A549 (cell line): ENCODE measurements at regions not wholly inside any gene's neighbourhood (a gene's known extent, or its start where the extent isn't known, plus 50 kb on each side); places are given as distances from the start of the nearest gene placed in this dataset.
"Not testable (repeated sequence)": the region's sequence is repeated elsewhere in the genome, so short reads cannot be mapped to it uniquely, and the experiment has no call there.

ENCODE experiments used
- ATAC-seq, 2 experiments: fragments of 200-7000 bp in 1 of 2; fragments of >200 bp in 1 of 2; cut with Nextera tagmentation in 1 of 2; cut with Tn5 transposase in 1 of 2; 3 replicates each; pipeline versions ENCODE4 v1.8.0 to v1.9.1; 2018 to 2020; ENCODE audit warnings: mild to moderate bottlenecking in 1 of 2, moderate library complexity in 1 of 2
- CTCF ChIA-PET: fragments of 300-600 bp; sonication (Branson Sonifier 250); formaldehyde crosslinking; extraction: SDS; loops from one replicate; lab custom pipeline; 2021; ENCODE audit warnings: antibody characterized with exemption, inconsistent platforms; lab: Yijun Ruan, JAX
- POLR2A ChIA-PET: fragments of 350-600 bp; formaldehyde crosslinking; extraction: SDS; loops from one replicate; lab custom pipeline; 2021; ENCODE audit warnings: antibody characterized with exemption, inconsistent platforms; lab: Yijun Ruan, JAX
- DNase-seq, 2 experiments: peaks; one replicate each; pipeline versions ENCODE4 v3.0.0 to v3.0.0-alpha.2; 2011 to 2016; ENCODE audit warnings: low read depth in 1 of 2, low spot score in 1 of 2
- FAIRE-seq: peaks from 2 replicates; lab custom pipeline; 2011; peaks lifted over from hg19 to GRCh38; lab: Jason Lieb, UNC
- H3K27ac ChIP-seq, 2 experiments: fragments of >200 bp; sonication (Bioruptor Twin); formaldehyde crosslinking; 3 replicates each; pipeline ENCODE4 v1.5.1; 2016 to 2017
- H3K4me1 ChIP-seq: fragments of >200 bp; sonication (Bioruptor Twin); formaldehyde crosslinking; 3 replicates; pipeline ENCODE4 v1.6.1; 2016
- H3K4me2 ChIP-seq: fragments of >200 bp; sonication (Bioruptor Twin); formaldehyde crosslinking; 3 replicates; pipeline ENCODE4 v1.6.1; 2016
- H3K4me3 ChIP-seq: fragments of >200 bp; sonication (Bioruptor Twin); formaldehyde crosslinking; 3 replicates; pipeline ENCODE4 v1.5.1; 2016
- H3K9me3 ChIP-seq: fragments of >200 bp; sonication (Bioruptor Twin); formaldehyde crosslinking; 3 replicates; pipeline ENCODE4 v1.6.1; 2016
- CBX8 ChIP-seq: fragments of 200-600 bp; sonication (generic); IDR thresholded peaks from 2 replicates; pipeline ENCODE4 v1.6.1; 2016
- CEBPB ChIP-seq, 2 experiments: fragments of >200 bp in 1 of 2; sonication (Bioruptor Twin) in 1 of 2; formaldehyde crosslinking in 1 of 2; IDR thresholded peaks; 2 replicates each; pipeline ENCODE4 v1.6.1; 2012 to 2016
- CHD4 ChIP-seq: fragments of 200-600 bp; sonication (generic); IDR thresholded peaks from 2 replicates; pipeline ENCODE4 v1.6.1; 2016; ENCODE audit warnings: antibody characterized with exemption, mild to moderate bottlenecking, borderline replicate concordance
- E2F6 ChIP-seq: IDR thresholded peaks from 2 replicates; pipeline ENCODE4 v1.6.1; 2012; ENCODE audit warnings: low read depth, borderline replicate concordance
- EHF ChIP-seq: fragments of 250-450 bp; sonication (Bioruptor Pico); IDR thresholded peaks from 2 replicates; pipeline ENCODE4 v1.5.0; 2020; ENCODE audit warnings: mild to moderate bottlenecking
- EHMT2 ChIP-seq: fragments of 200-600 bp; sonication (generic); IDR thresholded peaks from 2 replicates; pipeline ENCODE4 v1.6.1; 2016; ENCODE audit warnings: antibody characterized with exemption, low read depth, mild to moderate bottlenecking, moderate library complexity
- FOXS1 ChIP-seq: fragments of 250-450 bp; sonication (Bioruptor Pico); IDR thresholded peaks from 2 replicates; pipeline ENCODE4 v1.5.0; 2020; ENCODE audit warnings: mild to moderate bottlenecking, moderate library complexity
- GATA3 ChIP-seq: IDR thresholded peaks from 2 replicates; pipeline ENCODE4 v1.6.1; 2012; ENCODE audit warnings: borderline replicate concordance
- HES2 ChIP-seq: fragments of >200 bp; sonication (Bioruptor Twin); formaldehyde crosslinking; IDR thresholded peaks from 2 replicates; pipeline ENCODE4 v1.6.1; 2016
- HOXA7 ChIP-seq: fragments of 250-450 bp; sonication (Bioruptor Pico); IDR thresholded peaks from 2 replicates; pipeline ENCODE4 v1.5.0; 2020; ENCODE audit warnings: mild to moderate bottlenecking, moderate library complexity
- HOXB5 ChIP-seq: fragments of 250-450 bp; sonication (Bioruptor Pico); IDR thresholded peaks from 2 replicates; pipeline ENCODE4 v1.5.0; 2020; ENCODE audit warnings: mild to moderate bottlenecking, moderate library complexity
- JUN ChIP-seq, 2 experiments: fragments of >200 bp; sonication (Bioruptor Twin); formaldehyde crosslinking; IDR thresholded peaks; 2 replicates in 1 of 2; 3 replicates in 1 of 2; pipeline ENCODE4 v1.6.1; 2016 to 2017
- JUNB ChIP-seq: fragments of >200 bp; sonication (Bioruptor Twin); formaldehyde crosslinking; IDR thresholded peaks from 2 replicates; pipeline ENCODE4 v1.6.1; 2016
- KDM5A ChIP-seq: fragments of 200-600 bp; sonication (generic); IDR thresholded peaks from 2 replicates; pipeline ENCODE4 v1.6.1; 2016; ENCODE audit warnings: antibody characterized with exemption, mild to moderate bottlenecking
- MAZ ChIP-seq: fragments of 150-350 bp; IDR thresholded peaks from 2 replicates; pipeline ENCODE4 v1.6.1; 2014; ENCODE audit warnings: antibody characterized with exemption, low read depth, low read length, borderline replicate concordance
- MYC ChIP-seq: IDR thresholded peaks from 2 replicates; pipeline ENCODE4 v1.6.1; 2012; ENCODE audit warnings: mild to moderate bottlenecking, inconsistent platforms, low read length, improper control_type of control experiment, borderline replicate concordance
- NPAS2 ChIP-seq: fragments of 250-450 bp; sonication (Bioruptor Pico); IDR thresholded peaks from 2 replicates; pipeline ENCODE4 v1.8.0; 2022; ENCODE audit warnings: mild to moderate bottlenecking, moderate library complexity, borderline replicate concordance
- POLR2A ChIP-seq: IDR thresholded peaks from 2 replicates; pipeline ENCODE4 v1.6.1; 2012; ENCODE audit warnings: mild to moderate bottlenecking, low read length
- POLR2AphosphoS2 ChIP-seq: conservative IDR thresholded peaks from 2 replicates; pipeline ENCODE4 v1.6.1; 2012; ENCODE audit warnings: low read length, improper control_type of control experiment, inconsistent platforms
- RARB ChIP-seq: fragments of 250-450 bp; sonication (Bioruptor Pico); IDR thresholded peaks from 2 replicates; pipeline ENCODE4 v1.8.0; 2021; ENCODE audit warnings: mild to moderate bottlenecking, moderate library complexity
- RCOR1 ChIP-seq: fragments of 150-350 bp; IDR thresholded peaks from 2 replicates; pipeline ENCODE4 v1.6.1; 2014; ENCODE audit warnings: antibody characterized with exemption, low read length, low read depth
- SREBF2 ChIP-seq: fragments of 450-650 bp; IDR thresholded peaks from 2 replicates; pipeline ENCODE4 v1.6.1; 2014; ENCODE audit warnings: mild to moderate bottlenecking, moderate library complexity
- TFCP2L1 ChIP-seq: fragments of 250-450 bp; sonication (Bioruptor Pico); IDR thresholded peaks from 2 replicates; pipeline ENCODE4 v1.5.0; 2021; ENCODE audit warnings: mild to moderate bottlenecking
- TP53 ChIP-seq: fragments of 250-450 bp; sonication (Bioruptor Pico); IDR thresholded peaks from 2 replicates; pipeline ENCODE4 v1.5.0; 2021; ENCODE audit warnings: mild to moderate bottlenecking, moderate library complexity
- ZC3H11A ChIP-seq: fragments of 450-650 bp; IDR thresholded peaks from 2 replicates; pipeline ENCODE4 v1.6.1; 2014; ENCODE audit warnings: antibody characterized with exemption, mild to moderate bottlenecking
- ZFP36 ChIP-seq: fragments of 450-650 bp; IDR thresholded peaks from 2 replicates; pipeline ENCODE4 v1.6.1; 2014; ENCODE audit warnings: borderline replicate concordance; ENCODE audit not compliant: partially characterized antibody
- ZNF302 ChIP-seq: fragments of 250-450 bp; sonication (Bioruptor Pico); IDR thresholded peaks from 2 replicates; pipeline ENCODE4 v1.9.0; 2021; ENCODE audit warnings: inconsistent platforms, mild to moderate bottlenecking, moderate library complexity
- WGBS: methylation state at CpG from one replicate; pipeline ENCODE4 v1.1.6; 2017; ENCODE audit errors: missing lambda C conversion rate; 5-methylcytosine and 5-hydroxymethylcytosine counted together
- TF ChIP-seq, protein P1 (sequence below): fragments of 250-450 bp; sonication (Bioruptor Pico); IDR thresholded peaks from 2 replicates; pipeline ENCODE4 v1.5.0; 2020; ENCODE audit warnings: low read depth, mild to moderate bottlenecking, moderate library complexity
- TF ChIP-seq, protein P2 (sequence below): fragments of >200 bp; sonication (Bioruptor Twin); formaldehyde crosslinking; IDR thresholded peaks from 3 replicates; pipeline ENCODE4 v1.5.1; 2016

DNA sequence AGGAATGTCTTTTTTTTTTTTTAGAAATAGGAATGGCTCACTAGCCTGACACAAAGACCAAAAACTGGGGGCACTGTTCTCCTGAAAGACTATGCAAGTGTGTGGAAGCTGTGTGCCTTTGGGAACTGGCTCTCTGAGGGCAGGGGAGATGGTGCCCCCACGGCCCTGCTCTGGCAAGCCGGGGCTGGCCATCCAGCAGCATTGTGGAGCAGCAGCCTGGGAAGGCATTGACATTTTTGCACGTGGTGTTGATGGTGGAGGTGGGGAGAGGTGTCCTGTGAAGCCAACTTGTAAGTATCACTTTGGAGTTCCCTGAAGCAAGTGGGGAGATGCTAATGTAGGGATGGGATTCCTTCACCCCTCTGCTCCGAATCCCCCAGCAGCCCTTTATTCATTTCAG, 460.1 kb downstream of the RPS6KC1 start:
- TF ChIP-seq EHF (CRISPR knock-in tag) (no peak), RARB (CRISPR knock-in tag) (no peak), KDM5A (no peak), SREBF2 (no peak)
- TF ChIP-seq, all 56 proteins: peak for 0
- 2% methylated on average over 4 of the region's 4 CpGs for WGBS
- POLR2A ChIA-PET: no interaction called here
- Histone ChIP-seq H3K4me3 (no peak overlapping the region), H3K9me3 (no peaks in the 10 kb centered on the region), H3K4me2 (no peak overlapping the region), H3K27ac (no peak overlapping the region), H3K4me1 (no peaks in the 10 kb centered on the region)
- FAIRE-seq (no peak), DNase-seq (no peak), ATAC-seq (no peak)
- CTCF ChIA-PET: no interaction called here

- DNase-seq: no peak
- CTCF ChIA-PET: interaction anchor here (0.6 kb wide), 1 partner anchor 446 kb away, joined by 3 read pairs; no protein-coding TSS in a partner anchor
- ATAC-seq: no peak
- TF ChIP-seq POLR2A: no peak
- TF ChIP-seq EHMT2: no peak
- TF ChIP-seq ZFP36: no peak
- no peak for TF ChIP-seq HES2
- TF ChIP-seq ZC3H11A: no peak
- no peak for TF ChIP-seq NPAS2 (CRISPR knock-in tag)
- no peak for TF ChIP-seq TFCP2L1
- TF ChIP-seq JUN (IDR thresholded peaks at IDR 0.05): no peak
- TF ChIP-seq E2F6: no peak
- no peak for TF ChIP-seq RARB (CRISPR knock-in tag)
- no peak for TF ChIP-seq CBX8
- no peak for TF ChIP-seq FOXS1 (CRISPR knock-in tag)
- no peak for TF ChIP-seq CHD4
- TF ChIP-seq ZNF302 (CRISPR knock-in tag): no peak
- TF ChIP-seq GATA3: no peak
- TF ChIP-seq RCOR1: no peak
- no peak for TF ChIP-seq MYC
- TF ChIP-seq MAZ: no peak
- TF ChIP-seq, protein P1, sequence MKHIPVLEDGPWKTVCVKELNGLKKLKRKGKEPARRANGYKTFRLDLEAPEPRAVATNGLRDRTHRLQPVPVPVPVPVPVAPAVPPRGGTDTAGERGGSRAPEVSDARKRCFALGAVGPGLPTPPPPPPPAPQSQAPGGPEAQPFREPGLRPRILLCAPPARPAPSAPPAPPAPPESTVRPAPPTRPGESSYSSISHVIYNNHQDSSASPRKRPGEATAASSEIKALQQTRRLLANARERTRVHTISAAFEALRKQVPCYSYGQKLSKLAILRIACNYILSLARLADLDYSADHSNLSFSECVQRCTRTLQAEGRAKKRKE (CRISPR knock-in tag): no peak
- TF ChIP-seq, all 56 proteins: peak for 0
- H3K4me2 ChIP-seq: no peak overlapping the region
- FAIRE-seq: no peak
- no peaks in the 10 kb centered on the region for H3K4me1 ChIP-seq
- H3K9me3 ChIP-seq: no peaks in the 10 kb centered on the region
- H3K4me3 ChIP-seq: no peak overlapping the region
- no peak overlapping the region for H3K27ac ChIP-seq
- WGBS: 35% methylated on average over 5 of the region's 5 CpGs
- POLR2A ChIA-PET: no interaction called here
These were observed 461.3 kb downstream of the RPS6KC1 start for GRCh38 chr1:213512316-213512715.

DNA sequence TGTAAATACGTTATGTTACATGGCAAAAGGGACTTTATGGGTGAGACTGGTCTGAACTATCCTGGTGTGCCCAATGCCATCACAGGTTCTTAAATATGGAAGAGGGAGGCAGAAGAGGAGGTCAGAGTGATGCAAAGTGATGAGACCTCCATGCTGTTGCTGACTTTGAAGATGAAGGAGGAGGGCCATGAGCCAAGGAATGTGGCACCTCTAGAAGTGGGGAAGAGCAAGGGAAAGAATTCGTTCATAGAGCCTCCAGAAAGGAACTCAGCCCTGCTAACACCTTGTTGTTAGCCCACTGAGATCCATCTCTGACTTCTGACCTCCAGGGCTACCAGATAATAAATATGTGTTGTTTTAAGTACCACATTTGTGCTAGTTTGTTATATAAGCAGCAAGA, 462.0 kb downstream of the RPS6KC1 start:
- WGBS: 0% methylated on average over 2 of the region's 2 CpGs
- Histone ChIP-seq H3K27ac (no peak overlapping the region), H3K9me3 (no peaks in the 10 kb centered on the region), H3K4me3 (no peak overlapping the region), H3K4me1 (no peaks in the 10 kb centered on the region), H3K4me2 (no peak overlapping the region)
- ChIA-PET POLR2A (no interaction called here), CTCF (no interaction called here)
- TF ChIP-seq CHD4 (no peak), HOXA7 (no peak), EHMT2 (no peak), CEBPB (IDR thresholded peaks at IDR 0.05) (no peak), HOXB5 (CRISPR knock-in tag) (no peak), JUNB (no peak), TP53 (CRISPR knock-in tag) (no peak), CBX8 (no peak), POLR2AphosphoS2 (no peak), TFCP2L1 (no peak), NPAS2 (CRISPR knock-in tag) (no peak), E2F6 (no peak)
- TF ChIP-seq, protein P2, sequence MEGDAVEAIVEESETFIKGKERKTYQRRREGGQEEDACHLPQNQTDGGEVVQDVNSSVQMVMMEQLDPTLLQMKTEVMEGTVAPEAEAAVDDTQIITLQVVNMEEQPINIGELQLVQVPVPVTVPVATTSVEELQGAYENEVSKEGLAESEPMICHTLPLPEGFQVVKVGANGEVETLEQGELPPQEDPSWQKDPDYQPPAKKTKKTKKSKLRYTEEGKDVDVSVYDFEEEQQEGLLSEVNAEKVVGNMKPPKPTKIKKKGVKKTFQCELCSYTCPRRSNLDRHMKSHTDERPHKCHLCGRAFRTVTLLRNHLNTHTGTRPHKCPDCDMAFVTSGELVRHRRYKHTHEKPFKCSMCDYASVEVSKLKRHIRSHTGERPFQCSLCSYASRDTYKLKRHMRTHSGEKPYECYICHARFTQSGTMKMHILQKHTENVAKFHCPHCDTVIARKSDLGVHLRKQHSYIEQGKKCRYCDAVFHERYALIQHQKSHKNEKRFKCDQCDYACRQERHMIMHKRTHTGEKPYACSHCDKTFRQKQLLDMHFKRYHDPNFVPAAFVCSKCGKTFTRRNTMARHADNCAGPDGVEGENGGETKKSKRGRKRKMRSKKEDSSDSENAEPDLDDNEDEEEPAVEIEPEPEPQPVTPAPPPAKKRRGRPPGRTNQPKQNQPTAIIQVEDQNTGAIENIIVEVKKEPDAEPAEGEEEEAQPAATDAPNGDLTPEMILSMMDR: no peak
- ATAC-seq: no peak
- DNase-seq: no peak
- FAIRE-seq: no peak

- POLR2A ChIA-PET: not testable (repeated sequence)
- WGBS: 30% methylated on average over 5 of the region's 5 CpGs
These were observed 463.6 kb downstream of the RPS6KC1 start for GRCh38 chr1:213514408-213515179.

More at GRCh38 chr1:213514408-213515179, 463.6 kb downstream of the RPS6KC1 start:
- H3K4me3 ChIP-seq, H3K9me3 ChIP-seq, H3K27ac ChIP-seq, H3K4me2 ChIP-seq, H3K4me1 ChIP-seq, FAIRE-seq, CTCF ChIA-PET, ATAC-seq, DNase-seq: not testable (repeated sequence)
